ENCODE measurements at regions not wholly inside any gene's neighbourhood (a gene's known extent, or its start where the extent isn't known, plus 50 kb on each side); places are given as distances from the start of the nearest gene placed in this dataset.

DNA sequence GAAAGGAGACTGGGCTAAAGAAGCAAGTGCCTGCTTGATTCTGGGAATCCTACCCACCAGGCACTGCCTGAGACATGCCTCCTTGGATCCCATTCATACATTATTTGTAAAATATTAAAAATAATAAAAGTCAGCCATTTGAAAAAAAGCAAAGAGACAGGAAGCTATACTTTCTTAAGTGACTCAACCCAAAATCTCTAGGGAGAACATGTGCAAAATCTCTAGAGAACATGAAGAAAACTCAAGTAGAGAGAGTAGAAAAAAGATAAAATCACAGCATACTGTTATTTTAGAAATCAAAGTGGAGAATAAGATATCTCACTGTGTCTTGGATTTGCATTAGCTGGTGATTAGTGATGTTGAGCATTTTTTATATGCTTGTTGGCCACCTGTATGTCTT is 197.2 kb upstream of the GGTLC1 start:
- BruUV-seq (replicated peaks) = no TSS peak

DNA sequence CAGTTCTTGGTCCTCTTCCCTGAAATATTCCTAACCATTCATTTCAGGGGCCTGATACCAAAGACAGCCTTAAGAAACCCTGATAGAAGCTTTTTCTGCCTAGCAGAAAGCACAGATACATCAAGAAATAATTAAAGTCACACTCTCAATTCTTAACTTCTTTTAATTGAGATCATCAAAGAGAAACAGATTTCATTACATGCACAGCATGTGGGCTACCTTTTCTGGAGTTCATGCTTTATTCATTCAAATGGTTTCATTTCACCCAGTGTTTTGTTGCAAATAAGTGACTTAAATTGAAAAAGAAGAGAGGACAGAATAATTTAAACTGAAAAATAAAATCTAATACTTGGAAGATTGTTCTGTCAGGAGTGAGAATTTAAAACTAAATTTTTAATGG is 192.6 kb upstream of the GGTLC1 start:
- Mint-ChIP-seq H3K27ac (ENCODE audit: unreplicated experiment) (no peak overlapping the region), H3K36me3 (ENCODE audit: insufficient read depth, unreplicated experiment) (no peaks in the 10 kb centered on the region), H3K4me1 (ENCODE audit: low read depth, unreplicated experiment) (no peaks in the 10 kb centered on the region), H3K4me3 (ENCODE audit: unreplicated experiment) (no peak overlapping the region), H3K27me3 (ENCODE audit: insufficient read depth, unreplicated experiment) (peaks cover 7% of the 10 kb centered on the region), H3K9me3 (ENCODE audit: unreplicated experiment) (peaks cover 10% of the 10 kb centered on the region)
- ChIA-PET CTCF (no interaction called here), POLR2A (no interaction called here)
- Histone ChIP-seq H3K4me1 (no peaks in the 10 kb centered on the region), H3K27me3 (replicated peaks; ENCODE audit: control insufficient read depth, insufficient read depth, low read length) (no peaks in the 10 kb centered on the region), H3K4me3 (ENCODE audit: low read depth, low read length) (no peak overlapping the region), H3K9me3 (no peaks in the 10 kb centered on the region), H3K36me3 (ENCODE audit: control insufficient read depth, insufficient read depth, low read length) (no peaks in the 10 kb centered on the region)
- no peak for DNase-seq
- BruUV-seq (replicated peaks) = no TSS peak
- intact Hi-C loops (cut with micrococcal nuclease; ENCODE audit: unreplicated experiment) = no loop called here
- TF ChIP-seq, protein P1, sequence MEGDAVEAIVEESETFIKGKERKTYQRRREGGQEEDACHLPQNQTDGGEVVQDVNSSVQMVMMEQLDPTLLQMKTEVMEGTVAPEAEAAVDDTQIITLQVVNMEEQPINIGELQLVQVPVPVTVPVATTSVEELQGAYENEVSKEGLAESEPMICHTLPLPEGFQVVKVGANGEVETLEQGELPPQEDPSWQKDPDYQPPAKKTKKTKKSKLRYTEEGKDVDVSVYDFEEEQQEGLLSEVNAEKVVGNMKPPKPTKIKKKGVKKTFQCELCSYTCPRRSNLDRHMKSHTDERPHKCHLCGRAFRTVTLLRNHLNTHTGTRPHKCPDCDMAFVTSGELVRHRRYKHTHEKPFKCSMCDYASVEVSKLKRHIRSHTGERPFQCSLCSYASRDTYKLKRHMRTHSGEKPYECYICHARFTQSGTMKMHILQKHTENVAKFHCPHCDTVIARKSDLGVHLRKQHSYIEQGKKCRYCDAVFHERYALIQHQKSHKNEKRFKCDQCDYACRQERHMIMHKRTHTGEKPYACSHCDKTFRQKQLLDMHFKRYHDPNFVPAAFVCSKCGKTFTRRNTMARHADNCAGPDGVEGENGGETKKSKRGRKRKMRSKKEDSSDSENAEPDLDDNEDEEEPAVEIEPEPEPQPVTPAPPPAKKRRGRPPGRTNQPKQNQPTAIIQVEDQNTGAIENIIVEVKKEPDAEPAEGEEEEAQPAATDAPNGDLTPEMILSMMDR (IDR thresholded peaks at IDR 0.05; ENCODE audit: insufficient read depth in 1 of 2, low read depth in 1 of 2, low read length in 1 of 2, severe bottlenecking in 1 of 2, unreplicated experiment in 1 of 2) = no peak

More for the DNA sequence above, 197.2 kb upstream of the GGTLC1 start:
- Histone ChIP-seq H3K9me3 (peaks cover 10% of the 10 kb centered on the region; the same call in 1 of the 2 replicates), H3K27me3 (replicated peaks; ENCODE audit: control insufficient read depth, insufficient read depth, low read length) (no peaks in the 10 kb centered on the region), H3K36me3 (ENCODE audit: control insufficient read depth, insufficient read depth, low read length) (no peaks in the 10 kb centered on the region), H3K4me1 (no peaks in the 10 kb centered on the region), H3K4me3 (ENCODE audit: low read depth, low read length) (no peak overlapping the region)
- DNase-seq = no peak
- Mint-ChIP-seq H3K4me1 (ENCODE audit: low read depth, unreplicated experiment) (no peaks in the 10 kb centered on the region), H3K27ac (ENCODE audit: unreplicated experiment) (no peak overlapping the region), H3K9me3 (ENCODE audit: unreplicated experiment) (peaks cover 2% of the 10 kb centered on the region), H3K27me3 (ENCODE audit: insufficient read depth, unreplicated experiment) (peaks cover 3% of the 10 kb centered on the region), H3K36me3 (ENCODE audit: insufficient read depth, unreplicated experiment) (no peaks in the 10 kb centered on the region), H3K4me3 (ENCODE audit: unreplicated experiment) (no peak overlapping the region)
- ChIA-PET CTCF (no interaction called here), POLR2A (no interaction called here)
- intact Hi-C loops (cut with micrococcal nuclease; ENCODE audit: unreplicated experiment) = no loop called here
- TF ChIP-seq, protein P1 (IDR thresholded peaks at IDR 0.05; ENCODE audit: insufficient read depth in 1 of 2, low read depth in 1 of 2, low read length in 1 of 2, severe bottlenecking in 1 of 2, unreplicated experiment in 1 of 2) = no peak

DNA sequence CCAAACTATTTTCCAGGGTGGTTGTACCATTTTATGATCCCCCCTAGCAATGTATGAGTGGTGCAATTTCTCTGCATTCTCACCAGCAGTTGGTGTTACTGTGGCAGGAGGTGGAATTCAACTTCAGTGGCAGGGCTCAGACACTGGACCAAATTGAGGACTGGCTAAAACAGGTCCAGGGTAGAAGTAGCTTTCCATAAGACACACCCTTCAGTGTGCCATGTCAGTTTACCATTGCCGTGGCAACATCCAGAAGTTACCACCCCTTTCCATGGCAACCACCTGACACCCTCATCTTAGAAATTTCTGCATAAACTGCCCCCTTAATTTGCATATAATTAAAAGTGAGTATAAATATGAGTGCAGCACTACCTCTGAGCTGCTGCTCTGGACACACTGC is 180.7 kb upstream of the GGTLC1 start:
- H3K4me3 ChIP-seq (ENCODE audit: low read depth, low read length) = no peak overlapping the region
- no peaks in the 10 kb centered on the region for H3K4me1 ChIP-seq
- Mint-ChIP-seq H3K27ac (ENCODE audit: unreplicated experiment) (no peak overlapping the region), H3K36me3 (ENCODE audit: insufficient read depth, unreplicated experiment) (no peaks in the 10 kb centered on the region), H3K4me1 (ENCODE audit: low read depth, unreplicated experiment) (no peaks in the 10 kb centered on the region), H3K9me3 (ENCODE audit: unreplicated experiment) (peaks cover 25% of the 10 kb centered on the region), H3K27me3 (ENCODE audit: insufficient read depth, unreplicated experiment) (peaks cover 5% of the 10 kb centered on the region), H3K4me3 (ENCODE audit: unreplicated experiment) (no peak overlapping the region)
- intact Hi-C loops (cut with micrococcal nuclease; ENCODE audit: unreplicated experiment) = no loop called here
- no TSS peak for BruUV-seq (replicated peaks)
- TF ChIP-seq, protein P1 (IDR thresholded peaks at IDR 0.05; ENCODE audit: insufficient read depth in 1 of 2, low read depth in 1 of 2, low read length in 1 of 2, severe bottlenecking in 1 of 2, unreplicated experiment in 1 of 2) = no peak
- ChIA-PET POLR2A (no interaction called here), CTCF (no interaction called here)
- H3K36me3 ChIP-seq (ENCODE audit: control insufficient read depth, insufficient read depth, low read length) = no peaks in the 10 kb centered on the region
- H3K9me3 ChIP-seq = peaks cover 20% of the 10 kb centered on the region
- no peak for DNase-seq
- H3K27me3 ChIP-seq (replicated peaks; ENCODE audit: control insufficient read depth, insufficient read depth, low read length) = no peaks in the 10 kb centered on the region

All from Caco-2 (cell line).